Astrocyte of the cerebellum (primary cell): ENCODE measurements at regions not wholly inside any gene's neighbourhood (a gene's known extent, or its start where the extent isn't known, plus 50 kb on each side); places are given as distances from the start of the nearest gene placed in this dataset.

Experiments
- DNase-seq: peaks from one replicate; pipeline ENCODE4 v3.0.0-alpha.2; 2011; ENCODE audit warnings: low read depth
- H3K4me3 ChIP-seq: 2 replicates; pipeline ENCODE4 v1.5.1; 2011; ENCODE audit warnings: mild to moderate bottlenecking, low read depth, low read length, moderate library complexity
- in situ Hi-C: cut with HindIII; loops from 2 replicates; pipeline ENCODE4 v1.10.0; 2017; ENCODE audit warnings: low sequenced_read_pairs
- TF ChIP-seq, protein P1 (sequence below): IDR thresholded peaks from 2 replicates; pipeline ENCODE4 v1.5.1; 2012; ENCODE audit warnings: low read length, low read depth, moderate library complexity, mild to moderate bottlenecking; ENCODE audit errors: missing control alignments

DNA sequence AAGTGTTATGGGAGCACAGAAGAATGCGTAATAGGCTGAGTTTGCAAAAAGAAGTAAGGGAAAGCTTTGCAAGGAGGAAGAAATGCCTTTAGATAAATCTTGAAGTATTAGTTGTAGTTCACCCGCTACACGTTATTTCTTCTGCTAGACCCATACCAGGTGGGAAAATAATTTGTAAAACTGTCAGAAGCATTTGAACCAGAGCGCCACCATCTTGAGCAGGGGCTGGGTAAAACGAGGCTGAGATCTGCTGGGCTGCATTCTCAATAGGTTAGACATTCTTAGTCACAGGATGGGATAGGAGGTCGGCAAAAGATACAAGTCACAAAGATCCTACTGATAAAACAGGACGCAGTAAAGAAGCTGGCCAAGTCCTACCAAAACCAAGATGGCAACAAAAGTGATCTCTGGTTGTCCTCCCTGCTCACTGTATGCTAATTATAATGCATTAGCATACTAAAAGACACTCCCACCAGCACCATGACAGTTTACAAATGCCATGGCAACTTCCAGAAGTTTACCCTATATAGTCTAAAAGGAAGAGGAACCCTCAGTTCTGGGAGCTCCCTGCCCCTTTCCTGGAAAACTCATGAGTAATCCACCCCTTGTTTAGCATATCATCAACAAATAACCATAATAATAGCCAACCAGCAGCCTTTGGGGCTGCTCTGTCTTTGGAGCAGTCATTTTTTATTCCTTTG, 50.0 kb upstream of the ZNF280D start:
- TF ChIP-seq, protein P1, sequence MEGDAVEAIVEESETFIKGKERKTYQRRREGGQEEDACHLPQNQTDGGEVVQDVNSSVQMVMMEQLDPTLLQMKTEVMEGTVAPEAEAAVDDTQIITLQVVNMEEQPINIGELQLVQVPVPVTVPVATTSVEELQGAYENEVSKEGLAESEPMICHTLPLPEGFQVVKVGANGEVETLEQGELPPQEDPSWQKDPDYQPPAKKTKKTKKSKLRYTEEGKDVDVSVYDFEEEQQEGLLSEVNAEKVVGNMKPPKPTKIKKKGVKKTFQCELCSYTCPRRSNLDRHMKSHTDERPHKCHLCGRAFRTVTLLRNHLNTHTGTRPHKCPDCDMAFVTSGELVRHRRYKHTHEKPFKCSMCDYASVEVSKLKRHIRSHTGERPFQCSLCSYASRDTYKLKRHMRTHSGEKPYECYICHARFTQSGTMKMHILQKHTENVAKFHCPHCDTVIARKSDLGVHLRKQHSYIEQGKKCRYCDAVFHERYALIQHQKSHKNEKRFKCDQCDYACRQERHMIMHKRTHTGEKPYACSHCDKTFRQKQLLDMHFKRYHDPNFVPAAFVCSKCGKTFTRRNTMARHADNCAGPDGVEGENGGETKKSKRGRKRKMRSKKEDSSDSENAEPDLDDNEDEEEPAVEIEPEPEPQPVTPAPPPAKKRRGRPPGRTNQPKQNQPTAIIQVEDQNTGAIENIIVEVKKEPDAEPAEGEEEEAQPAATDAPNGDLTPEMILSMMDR: no peak
- in situ Hi-C loops: no loop called here
- no peak for DNase-seq
- H3K4me3 ChIP-seq: no peak overlapping the region
